ENCODE measurements at regions not wholly inside any gene's neighbourhood (a gene's known extent, or its start where the extent isn't known, plus 50 kb on each side); places are given as distances from the start of the nearest gene placed in this dataset.
A peak's percentile ranks its signal among the peaks of the same experiment; 100 is the strongest.
"Not testable (repeated sequence)": the region's sequence is repeated elsewhere in the genome, so short reads cannot be mapped to it uniquely, and the experiment has no call there.

- H3K36me3 ChIP-seq (replicated peaks; ENCODE audit: control insufficient read depth, insufficient read depth, low read length), result no peaks in the 10 kb centered on the region
- no peaks in the 10 kb centered on the region for H3K27me3 ChIP-seq (ENCODE audit: control insufficient read depth, insufficient read depth, low read length)
- no peak for DNase-seq
- no peak overlapping the region for H3K4me3 ChIP-seq (ENCODE audit: insufficient read depth, low read depth, low read length)
Observed at GRCh38 chr15:79682851-79683288, 213.9 kb downstream of the MTHFS start.

- Histone ChIP-seq H3K4me3 (ENCODE audit: insufficient read depth, low read depth, low read length) (no peak overlapping the region), H3K36me3 (replicated peaks; ENCODE audit: control insufficient read depth, insufficient read depth, low read length) (no peaks in the 10 kb centered on the region), H3K27me3 (ENCODE audit: control insufficient read depth, insufficient read depth, low read length) (no peaks in the 10 kb centered on the region)
- no peak for DNase-seq
Observed at GRCh38 chr15:79689030-79689429, 207.8 kb downstream of the MTHFS start.

GRCh38 chr15:79700951-79701480 is 195.8 kb downstream of the MTHFS start:
- no peak for DNase-seq
- H3K36me3 ChIP-seq (replicated peaks; ENCODE audit: control insufficient read depth, insufficient read depth, low read length), result no peaks in the 10 kb centered on the region
- H3K4me3 ChIP-seq (ENCODE audit: insufficient read depth, low read depth, low read length), result no peak overlapping the region
- no peaks in the 10 kb centered on the region for H3K27me3 ChIP-seq (ENCODE audit: control insufficient read depth, insufficient read depth, low read length)

- no peak for DNase-seq
- no peaks in the 10 kb centered on the region for H3K27me3 ChIP-seq (ENCODE audit: control insufficient read depth, insufficient read depth, low read length)
- no peaks in the 10 kb centered on the region for H3K36me3 ChIP-seq (replicated peaks; ENCODE audit: control insufficient read depth, insufficient read depth, low read length)
- no peak overlapping the region for H3K4me3 ChIP-seq (ENCODE audit: insufficient read depth, low read depth, low read length)
Observed at GRCh38 chr15:79702621-79703020, 194.2 kb downstream of the MTHFS start.

GRCh38 chr15:79721256-79721655 is 175.6 kb downstream of the MTHFS start:
- no peak overlapping the region for H3K4me3 ChIP-seq (ENCODE audit: insufficient read depth, low read depth, low read length)
- no peaks in the 10 kb centered on the region for H3K27me3 ChIP-seq (ENCODE audit: control insufficient read depth, insufficient read depth, low read length)
- no peak for DNase-seq
- no peaks in the 10 kb centered on the region for H3K36me3 ChIP-seq (replicated peaks; ENCODE audit: control insufficient read depth, insufficient read depth, low read length)

- H3K36me3 ChIP-seq (replicated peaks; ENCODE audit: control insufficient read depth, insufficient read depth, low read length), result no peaks in the 10 kb centered on the region
- no peak overlapping the region for H3K4me3 ChIP-seq (ENCODE audit: insufficient read depth, low read depth, low read length)
- no peak for DNase-seq
- H3K27me3 ChIP-seq (ENCODE audit: control insufficient read depth, insufficient read depth, low read length), result no peaks in the 10 kb centered on the region
Observed at GRCh38 chr15:79724312-79724711, 172.5 kb downstream of the MTHFS start.

- no peak for DNase-seq
Observed at GRCh38 chr15:79724804-79725203, 172.0 kb downstream of the MTHFS start.

GRCh38 chr15:79728867-79729266 is 167.9 kb downstream of the MTHFS start:
- H3K36me3 ChIP-seq (replicated peaks; ENCODE audit: control insufficient read depth, insufficient read depth, low read length), result no peaks in the 10 kb centered on the region
- no peak for DNase-seq
- H3K27me3 ChIP-seq (ENCODE audit: control insufficient read depth, insufficient read depth, low read length), result no peaks in the 10 kb centered on the region
- no peak overlapping the region for H3K4me3 ChIP-seq (ENCODE audit: insufficient read depth, low read depth, low read length)

More at GRCh38 chr15:79724804-79725203, 172.0 kb downstream of the MTHFS start:
- no peaks in the 10 kb centered on the region for H3K36me3 ChIP-seq (replicated peaks; ENCODE audit: control insufficient read depth, insufficient read depth, low read length)
- H3K4me3 ChIP-seq (ENCODE audit: insufficient read depth, low read depth, low read length), result no peak overlapping the region
- no peaks in the 10 kb centered on the region for H3K27me3 ChIP-seq (ENCODE audit: control insufficient read depth, insufficient read depth, low read length)

GRCh38 chr15:79736435-79737000 is 160.3 kb downstream of the MTHFS start:
- H3K4me3 ChIP-seq (ENCODE audit: insufficient read depth, low read depth, low read length), result no peak overlapping the region
- no peaks in the 10 kb centered on the region for H3K36me3 ChIP-seq (replicated peaks; ENCODE audit: control insufficient read depth, insufficient read depth, low read length)
- no peak for DNase-seq
- H3K27me3 ChIP-seq (ENCODE audit: control insufficient read depth, insufficient read depth, low read length), result no peaks in the 10 kb centered on the region

- no peaks in the 10 kb centered on the region for H3K27me3 ChIP-seq (ENCODE audit: control insufficient read depth, insufficient read depth, low read length)
- H3K4me3 ChIP-seq (ENCODE audit: insufficient read depth, low read depth, low read length), result no peak overlapping the region
- no peaks in the 10 kb centered on the region for H3K36me3 ChIP-seq (replicated peaks; ENCODE audit: control insufficient read depth, insufficient read depth, low read length)
- no peak for DNase-seq
Observed at GRCh38 chr15:79738143-79738542, 158.7 kb downstream of the MTHFS start.

GRCh38 chr15:79740561-79740960 is 156.3 kb downstream of the MTHFS start:
- H3K36me3 ChIP-seq (replicated peaks; ENCODE audit: control insufficient read depth, insufficient read depth, low read length), result no peaks in the 10 kb centered on the region

GRCh38 chr15:79743032-79743431 is 153.8 kb downstream of the MTHFS start:
- Histone ChIP-seq H3K27me3 (ENCODE audit: control insufficient read depth, insufficient read depth, low read length) (no peaks in the 10 kb centered on the region), H3K4me3 (ENCODE audit: insufficient read depth, low read depth, low read length) (no peak overlapping the region), H3K36me3 (replicated peaks; ENCODE audit: control insufficient read depth, insufficient read depth, low read length) (no peaks in the 10 kb centered on the region)
- DNase-seq, result no peak

More at GRCh38 chr15:79740561-79740960, 156.3 kb downstream of the MTHFS start:
- H3K27me3 ChIP-seq (ENCODE audit: control insufficient read depth, insufficient read depth, low read length), result no peaks in the 10 kb centered on the region
- DNase-seq, result no peak
- H3K4me3 ChIP-seq (ENCODE audit: insufficient read depth, low read depth, low read length), result no peak overlapping the region

- H3K4me3 ChIP-seq (ENCODE audit: insufficient read depth, low read depth, low read length); H3K36me3 ChIP-seq (replicated peaks; ENCODE audit: control insufficient read depth, insufficient read depth, low read length); H3K27me3 ChIP-seq (ENCODE audit: control insufficient read depth, insufficient read depth, low read length): not testable (repeated sequence)
- DNase-seq, result peak; percentile 24
Observed at GRCh38 chr15:79744485-79744884, 152.3 kb downstream of the MTHFS start.

- Histone ChIP-seq H3K36me3 (replicated peaks; ENCODE audit: control insufficient read depth, insufficient read depth, low read length) (no peaks in the 10 kb centered on the region), H3K27me3 (ENCODE audit: control insufficient read depth, insufficient read depth, low read length) (no peaks in the 10 kb centered on the region)
- DNase-seq, result no peak
Observed at GRCh38 chr15:79756365-79756764, 140.4 kb downstream of the MTHFS start.

GRCh38 chr15:79765081-79765480 is 131.7 kb downstream of the MTHFS start:
- H3K27me3 ChIP-seq (ENCODE audit: control insufficient read depth, insufficient read depth, low read length), result no peaks in the 10 kb centered on the region
- no peak for DNase-seq
- H3K4me3 ChIP-seq (ENCODE audit: insufficient read depth, low read depth, low read length), result no peak overlapping the region
- no peaks in the 10 kb centered on the region for H3K36me3 ChIP-seq (replicated peaks; ENCODE audit: control insufficient read depth, insufficient read depth, low read length)

More at GRCh38 chr15:79756365-79756764, 140.4 kb downstream of the MTHFS start:
- H3K4me3 ChIP-seq (ENCODE audit: insufficient read depth, low read depth, low read length), result no peak overlapping the region

GRCh38 chr15:79769069-79769481 is 127.7 kb downstream of the MTHFS start:
- Histone ChIP-seq H3K27me3 (ENCODE audit: control insufficient read depth, insufficient read depth, low read length) (no peaks in the 10 kb centered on the region), H3K4me3 (ENCODE audit: insufficient read depth, low read depth, low read length) (no peak overlapping the region), H3K36me3 (replicated peaks; ENCODE audit: control insufficient read depth, insufficient read depth, low read length) (no peaks in the 10 kb centered on the region)
- DNase-seq, result no peak
